HG02678 (cell line): ENCODE measurements at regions not wholly inside any gene's neighbourhood (a gene's known extent, or its start where the extent isn't known, plus 50 kb on each side); places are given as distances from the start of the nearest gene placed in this dataset.

ENCODE experiments used
- ATAC-seq: cut with Tn5 transposase; IDR thresholded peaks from one replicate; pipeline ENCODE4 v1.9.1; 2021; ENCODE audit warnings: mild to moderate bottlenecking, moderate library complexity; ENCODE audit not compliant: unreplicated experiment

DNA sequence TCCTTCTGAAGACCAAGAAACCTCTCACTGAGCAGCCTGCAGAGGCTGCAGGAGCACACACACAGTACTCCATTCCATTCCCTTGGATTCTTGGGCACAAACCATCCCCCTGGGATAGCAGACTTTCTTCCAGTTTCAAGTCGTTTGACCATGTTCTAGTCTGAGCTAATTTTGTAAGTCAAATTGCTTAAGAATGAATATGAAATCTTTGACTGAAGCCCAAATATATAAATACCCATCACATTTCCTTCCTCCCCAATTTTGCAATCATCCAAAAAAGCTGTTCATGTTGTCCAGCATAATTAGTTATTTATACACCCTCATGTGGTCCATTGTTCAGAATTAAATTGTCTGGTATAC, 231.2 kb upstream of the TPRG1 start:
- ATAC-seq: no peak

DNA sequence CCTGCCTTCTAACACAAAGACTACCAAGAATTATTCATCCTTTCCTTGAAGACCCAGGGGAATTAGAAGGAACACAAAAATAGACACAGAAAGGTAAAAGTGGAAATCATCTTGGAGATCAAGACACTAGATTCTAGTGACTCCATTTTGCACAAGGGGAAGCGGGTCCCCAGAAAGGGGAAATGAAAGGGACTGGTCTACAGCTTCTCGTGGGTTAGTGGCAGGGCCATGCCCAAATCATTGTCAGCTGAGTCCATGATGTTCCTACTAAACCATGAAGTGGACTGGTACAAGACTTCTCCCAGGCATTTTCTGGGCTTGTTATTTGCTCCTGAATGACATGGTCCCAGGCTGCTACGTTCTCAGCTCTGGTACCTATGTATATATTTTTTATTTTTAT, 230.7 kb upstream of the TPRG1 start:
- no peak for ATAC-seq

DNA sequence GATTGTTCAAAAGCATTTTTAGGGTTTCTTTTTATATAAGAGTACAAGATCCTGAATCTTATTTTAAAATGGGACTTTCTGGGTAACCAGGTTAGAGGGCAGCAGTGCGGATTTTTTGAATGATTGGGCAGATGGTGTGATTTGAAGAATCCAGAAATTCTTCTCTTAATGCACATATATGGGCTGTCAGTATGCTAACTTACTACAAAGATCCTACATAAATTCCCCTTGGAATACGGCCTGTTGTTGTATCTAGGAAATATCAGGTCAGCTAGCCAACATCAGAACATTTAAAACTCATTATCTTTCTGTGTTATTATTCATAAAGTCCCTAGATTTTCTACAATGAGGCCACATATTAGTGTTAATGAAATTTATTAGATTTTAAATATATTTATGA, 229.6 kb upstream of the TPRG1 start:
- ATAC-seq: no peak

- no peak for ATAC-seq
Measured at GRCh38 chr3:188943591-188943990, 228.2 kb upstream of the TPRG1 start.

GRCh38 chr3:188944108-188944507, 227.7 kb upstream of the TPRG1 start:
- no peak for ATAC-seq

DNA sequence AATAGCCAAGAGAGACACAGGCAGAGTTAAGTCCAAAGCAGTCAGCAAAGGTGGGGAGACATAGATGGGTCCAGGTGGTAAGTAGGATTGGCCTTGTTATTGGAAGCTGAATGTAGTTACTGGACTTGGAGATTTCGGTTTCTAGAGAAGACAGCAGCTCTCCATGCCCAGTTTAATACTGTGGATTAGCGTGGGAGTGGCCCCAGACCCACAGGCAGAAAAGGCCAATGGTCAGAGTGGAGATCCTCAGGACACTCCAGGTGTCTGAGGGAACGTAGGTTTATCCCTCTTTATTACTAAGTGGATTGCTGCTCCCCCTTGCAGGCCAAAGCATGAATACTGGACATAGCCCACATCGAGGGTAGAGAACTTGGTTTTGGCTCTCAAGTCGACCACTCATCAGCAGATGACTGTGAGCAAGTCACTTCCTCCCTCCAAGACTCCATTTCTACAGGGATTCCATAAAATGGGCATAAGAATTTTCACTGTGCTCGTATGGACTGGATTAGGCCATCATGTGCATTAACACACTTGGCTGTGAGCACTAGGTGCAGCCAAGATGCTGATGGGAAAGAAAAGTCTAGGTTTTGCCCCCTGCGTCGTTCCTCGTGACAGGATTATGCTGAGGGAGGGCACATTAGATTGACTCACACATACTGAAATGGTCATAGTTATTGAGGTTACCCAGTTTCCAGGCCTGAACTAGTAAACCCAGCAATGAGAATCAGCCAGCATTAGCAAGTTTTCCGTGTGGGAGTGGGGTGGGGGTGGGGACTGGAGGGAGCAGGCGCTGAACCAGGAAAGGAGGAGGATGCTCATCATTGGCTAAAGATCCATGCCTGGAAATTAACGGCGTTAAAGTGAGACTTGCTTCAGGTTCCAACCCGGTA, 225.2 kb upstream of the TPRG1 start:
- no peak for ATAC-seq

GRCh38 chr3:188947401-188948280, 224.1 kb upstream of the TPRG1 start:
- ATAC-seq: no peak

DNA sequence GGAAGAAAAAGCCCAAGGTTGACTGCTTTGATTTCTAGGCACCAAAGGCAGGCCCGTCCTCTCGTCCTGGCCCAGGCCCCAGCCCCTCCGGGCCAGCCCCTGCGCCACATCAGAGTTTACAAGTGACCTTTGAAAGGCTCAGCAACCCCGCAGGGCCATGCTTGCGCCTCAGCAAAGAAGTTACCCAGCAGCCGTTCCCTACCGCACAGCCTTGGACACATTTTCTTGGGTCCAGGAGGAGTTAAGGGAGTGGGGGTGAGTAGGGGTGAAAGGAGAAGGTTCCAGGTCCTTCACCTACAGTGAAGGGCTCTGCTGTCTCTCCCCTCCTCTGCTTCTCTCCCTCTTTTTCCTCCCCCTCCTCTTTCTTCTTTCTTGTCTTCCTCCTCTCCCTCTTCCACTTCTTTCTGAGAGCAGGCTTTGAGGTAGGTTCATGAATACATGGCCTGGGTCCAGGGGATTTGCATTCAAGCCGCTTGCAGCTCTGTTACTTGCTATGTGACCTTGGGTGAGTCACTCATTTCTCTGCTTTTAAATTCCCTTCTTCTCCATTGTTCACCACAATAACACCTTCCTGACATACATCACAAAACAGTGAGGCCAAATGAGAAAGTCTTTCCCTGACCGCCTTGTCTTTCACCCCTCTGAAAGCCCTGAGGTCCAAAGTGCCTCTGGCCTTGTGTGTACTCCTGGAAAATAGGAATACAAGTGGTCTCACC, 223.3 kb upstream of the TPRG1 start:
- no peak for ATAC-seq

DNA sequence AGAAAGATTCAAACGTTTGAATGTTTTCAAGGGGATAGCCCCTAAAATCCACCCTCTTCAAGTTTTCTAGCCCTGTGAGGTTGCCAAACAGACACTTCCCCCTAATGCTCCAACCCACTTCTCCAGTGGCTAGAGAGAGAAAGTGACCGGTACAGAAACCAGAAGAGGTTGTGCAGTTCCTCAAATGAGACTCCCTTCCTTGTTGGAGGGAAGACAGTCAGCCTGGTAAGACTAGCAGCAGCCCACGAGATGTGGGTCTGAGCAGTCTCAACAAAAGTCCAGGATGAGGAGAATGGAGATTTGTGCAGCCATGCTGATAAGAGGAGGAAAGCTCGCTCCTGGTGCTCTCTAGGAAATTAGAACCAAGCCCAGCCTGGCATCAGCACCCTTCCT, 222.8 kb upstream of the TPRG1 start:
- ATAC-seq: no peak

- no peak for ATAC-seq
Measured at GRCh38 chr3:188949456-188949855, 222.3 kb upstream of the TPRG1 start.

GRCh38 chr3:188949996-188950395, 221.8 kb upstream of the TPRG1 start:
- no peak for ATAC-seq

GRCh38 chr3:188950832-188951489, 220.8 kb upstream of the TPRG1 start:
- no peak for ATAC-seq

DNA sequence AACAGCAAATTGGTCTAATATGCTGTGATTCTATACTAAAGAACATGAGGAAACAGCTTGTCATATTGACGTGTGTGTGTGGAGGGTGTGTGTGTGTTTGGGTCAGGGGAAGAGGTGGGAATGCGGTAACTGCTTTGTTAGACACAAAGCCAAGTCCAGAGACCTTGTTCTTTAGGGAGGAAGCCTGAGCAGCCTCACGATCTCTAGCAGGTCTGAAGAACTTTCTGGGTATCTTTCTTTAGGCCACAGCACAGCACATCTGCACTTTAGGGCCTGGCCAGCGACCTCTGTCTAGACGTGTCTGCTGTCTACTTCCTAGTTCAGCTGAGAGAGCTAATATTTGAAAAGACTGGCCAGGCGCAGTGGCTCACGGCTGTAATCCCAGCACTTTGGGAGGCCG, 220.0 kb upstream of the TPRG1 start:
- no peak for ATAC-seq

- peak; percentile 67 for ATAC-seq
Measured at GRCh38 chr3:188954590-188955208, 217.1 kb upstream of the TPRG1 start.

GRCh38 chr3:188955919-188956318, 215.9 kb upstream of the TPRG1 start:
- ATAC-seq: no peak

- no peak for ATAC-seq
Measured at GRCh38 chr3:188956839-188957489, 214.8 kb upstream of the TPRG1 start.

- no peak for ATAC-seq
Measured at GRCh38 chr3:188959013-188959412, 212.8 kb upstream of the TPRG1 start.

- no peak for ATAC-seq
Measured at GRCh38 chr3:188962253-188963247, 209.2 kb upstream of the TPRG1 start.

GRCh38 chr3:188964957-188965356, 206.8 kb upstream of the TPRG1 start:
- no peak for ATAC-seq
